ENCODE measurements at regions not wholly inside any gene's neighbourhood (a gene's known extent, or its start where the extent isn't known, plus 50 kb on each side); places are given as distances from the start of the nearest gene placed in this dataset.
A peak's percentile ranks its signal among the peaks of the same experiment; 100 is the strongest.
"Not testable (repeated sequence)": the region's sequence is repeated elsewhere in the genome, so short reads cannot be mapped to it uniquely, and the experiment has no call there.

DNA sequence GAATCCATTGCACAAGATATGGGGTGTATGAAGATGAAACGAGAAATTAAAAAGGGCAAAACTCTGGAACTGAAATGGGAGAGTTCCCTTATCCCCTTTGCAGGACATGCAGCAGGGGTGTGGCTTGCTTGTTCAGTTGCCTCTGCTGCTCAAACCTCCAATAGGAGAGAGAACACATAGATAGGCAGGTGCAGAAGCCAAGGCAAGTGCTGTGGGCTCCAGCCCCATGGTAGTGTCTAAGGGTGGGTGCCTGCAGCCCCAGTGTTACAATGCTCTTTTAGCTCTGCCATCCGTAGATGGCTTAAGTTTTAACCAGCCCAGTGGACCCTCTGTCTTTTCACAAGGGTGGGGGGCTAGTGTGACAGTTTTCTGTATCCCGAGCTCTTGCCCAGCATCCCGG, 69.7 kb downstream of the CMAS start:
- TF ChIP-seq, protein P1, sequence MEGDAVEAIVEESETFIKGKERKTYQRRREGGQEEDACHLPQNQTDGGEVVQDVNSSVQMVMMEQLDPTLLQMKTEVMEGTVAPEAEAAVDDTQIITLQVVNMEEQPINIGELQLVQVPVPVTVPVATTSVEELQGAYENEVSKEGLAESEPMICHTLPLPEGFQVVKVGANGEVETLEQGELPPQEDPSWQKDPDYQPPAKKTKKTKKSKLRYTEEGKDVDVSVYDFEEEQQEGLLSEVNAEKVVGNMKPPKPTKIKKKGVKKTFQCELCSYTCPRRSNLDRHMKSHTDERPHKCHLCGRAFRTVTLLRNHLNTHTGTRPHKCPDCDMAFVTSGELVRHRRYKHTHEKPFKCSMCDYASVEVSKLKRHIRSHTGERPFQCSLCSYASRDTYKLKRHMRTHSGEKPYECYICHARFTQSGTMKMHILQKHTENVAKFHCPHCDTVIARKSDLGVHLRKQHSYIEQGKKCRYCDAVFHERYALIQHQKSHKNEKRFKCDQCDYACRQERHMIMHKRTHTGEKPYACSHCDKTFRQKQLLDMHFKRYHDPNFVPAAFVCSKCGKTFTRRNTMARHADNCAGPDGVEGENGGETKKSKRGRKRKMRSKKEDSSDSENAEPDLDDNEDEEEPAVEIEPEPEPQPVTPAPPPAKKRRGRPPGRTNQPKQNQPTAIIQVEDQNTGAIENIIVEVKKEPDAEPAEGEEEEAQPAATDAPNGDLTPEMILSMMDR (IDR thresholded peaks at IDR 0.05; ENCODE audit: low read depth, low read length), result no peak
- no peak for DNase-seq (ENCODE audit: extremely low read depth, low read depth)

DNA sequence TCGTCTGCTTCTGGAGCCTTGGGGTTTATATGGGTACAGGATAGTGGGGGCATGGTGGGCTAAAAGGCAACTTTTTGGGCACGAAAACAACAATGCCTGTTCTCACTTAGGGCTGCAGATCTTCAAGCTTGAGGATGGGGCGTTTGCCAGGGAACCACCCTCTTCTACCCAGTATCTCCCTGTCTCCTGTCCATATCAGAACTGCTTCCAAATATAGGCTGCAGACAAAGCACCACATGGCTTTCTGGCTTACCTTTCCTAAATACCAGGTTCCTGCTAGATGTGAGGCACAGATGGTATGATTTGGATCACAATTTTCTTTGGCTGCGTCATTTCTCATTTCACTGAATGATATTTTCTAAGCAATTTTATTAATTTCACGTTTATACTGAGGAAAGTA, 70.4 kb downstream of the CMAS start:
- TF ChIP-seq, protein P1 (IDR thresholded peaks at IDR 0.05; ENCODE audit: low read depth, low read length), result no peak
- DNase-seq (ENCODE audit: extremely low read depth, low read depth), result no peak

DNA sequence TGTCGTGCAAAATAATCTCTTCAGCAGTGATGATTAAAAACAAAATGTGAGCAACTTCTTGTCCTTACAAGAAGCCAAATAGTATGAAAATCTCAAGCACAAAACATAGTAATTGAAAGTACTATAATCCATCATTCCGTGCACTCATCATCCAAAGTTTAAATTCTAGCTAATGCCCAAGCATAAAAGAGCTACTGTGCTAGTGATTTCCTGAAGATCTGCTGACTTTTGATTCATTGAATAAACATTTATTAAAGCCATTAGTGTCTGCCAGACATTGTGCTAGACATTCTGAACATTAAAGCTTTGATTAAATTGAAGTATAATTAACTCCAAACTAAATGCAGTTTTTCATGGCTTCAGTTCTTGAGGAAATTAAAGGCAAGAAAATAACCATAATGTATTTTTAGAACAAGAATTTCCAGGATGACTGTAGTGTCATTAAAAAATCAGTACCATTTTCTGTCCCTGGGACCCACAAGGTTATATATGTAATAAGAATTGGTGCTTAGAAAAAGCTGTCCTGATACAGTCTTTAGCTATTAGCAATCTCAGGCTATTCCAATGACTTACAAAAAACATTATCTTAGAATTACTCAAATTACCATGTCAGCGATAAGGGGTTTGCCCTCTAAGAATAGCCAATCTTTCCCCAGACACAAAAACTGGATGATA, 71.7 kb downstream of the CMAS start:
- no peak for DNase-seq (ENCODE audit: extremely low read depth, low read depth)
- TF ChIP-seq, protein P1 (IDR thresholded peaks at IDR 0.05; ENCODE audit: low read depth, low read length), result no peak

DNA sequence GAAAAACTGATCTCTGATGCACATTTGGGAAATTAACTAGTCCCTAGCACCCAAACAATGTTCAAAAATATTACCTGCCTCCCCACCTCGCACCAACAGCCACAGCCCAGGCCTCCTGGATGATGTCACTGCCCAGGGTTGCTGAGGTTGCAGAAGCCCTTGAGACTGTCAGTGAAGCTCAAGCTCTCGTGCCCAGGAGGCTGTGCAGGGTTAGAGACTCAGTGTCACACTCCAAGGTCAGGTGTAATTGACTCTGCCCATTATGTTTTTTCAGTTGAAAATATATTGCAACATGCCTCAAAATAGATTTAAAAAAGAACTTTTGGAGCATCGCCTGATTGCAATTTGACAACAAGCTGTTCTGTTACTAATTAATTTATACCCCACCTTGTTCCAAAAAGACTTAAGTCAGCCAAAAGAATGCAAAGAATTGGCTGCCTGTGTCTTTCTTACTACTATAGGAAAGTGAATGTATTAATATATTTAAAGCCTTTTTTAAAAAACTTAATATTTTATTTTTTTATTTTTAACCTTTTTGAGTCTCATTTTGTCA, 72.3 kb downstream of the CMAS start:
- TF ChIP-seq, protein P1 (IDR thresholded peaks at IDR 0.05; ENCODE audit: low read depth, low read length), result no peak
- no peak for DNase-seq (ENCODE audit: extremely low read depth, low read depth)

DNA sequence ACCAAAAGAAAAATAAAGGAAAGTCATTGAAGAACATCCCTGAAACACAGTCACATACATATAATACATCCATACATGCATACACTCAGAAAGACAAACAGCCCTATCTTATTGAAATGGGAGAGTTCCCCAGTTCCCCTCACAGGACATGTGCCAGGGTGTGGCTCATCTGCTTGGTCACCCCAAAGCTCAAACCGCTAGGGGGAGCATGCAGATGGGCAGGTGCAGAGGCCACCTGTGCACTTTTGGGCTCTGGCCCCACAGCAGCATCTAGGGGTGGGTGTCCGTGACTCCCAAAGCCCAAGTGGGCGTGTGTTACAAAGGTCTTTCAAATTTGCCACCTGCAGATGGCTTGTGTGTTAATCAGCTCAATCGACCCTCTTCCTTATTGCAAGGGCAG, 75.2 kb downstream of the CMAS start:
- TF ChIP-seq, protein P1 (IDR thresholded peaks at IDR 0.05; ENCODE audit: low read depth, low read length), result peak; percentile 17
- no peak for DNase-seq (ENCODE audit: extremely low read depth, low read depth)

DNA sequence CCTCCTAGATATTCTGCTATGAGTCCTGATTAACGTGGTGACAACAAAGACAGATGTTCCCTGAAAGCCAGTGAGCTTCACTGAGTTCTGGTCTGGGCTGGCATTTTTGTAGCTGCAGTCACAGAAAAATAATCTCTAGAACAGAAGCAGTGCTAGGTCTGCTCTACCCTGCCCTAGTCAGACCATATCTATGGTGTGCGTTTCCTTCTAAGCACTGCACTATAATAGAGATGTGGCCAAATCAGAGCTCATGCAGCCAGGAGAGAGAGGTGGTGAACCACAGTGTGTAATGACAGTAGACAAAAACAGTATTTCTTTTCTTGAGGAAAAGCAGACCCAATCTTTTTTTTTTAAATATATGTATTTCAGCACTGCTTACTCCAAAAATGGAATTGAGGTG, 76.3 kb downstream of the CMAS start:
- no peak for DNase-seq (ENCODE audit: extremely low read depth, low read depth)
- TF ChIP-seq, protein P1 (IDR thresholded peaks at IDR 0.05; ENCODE audit: low read depth, low read length), result no peak

DNA sequence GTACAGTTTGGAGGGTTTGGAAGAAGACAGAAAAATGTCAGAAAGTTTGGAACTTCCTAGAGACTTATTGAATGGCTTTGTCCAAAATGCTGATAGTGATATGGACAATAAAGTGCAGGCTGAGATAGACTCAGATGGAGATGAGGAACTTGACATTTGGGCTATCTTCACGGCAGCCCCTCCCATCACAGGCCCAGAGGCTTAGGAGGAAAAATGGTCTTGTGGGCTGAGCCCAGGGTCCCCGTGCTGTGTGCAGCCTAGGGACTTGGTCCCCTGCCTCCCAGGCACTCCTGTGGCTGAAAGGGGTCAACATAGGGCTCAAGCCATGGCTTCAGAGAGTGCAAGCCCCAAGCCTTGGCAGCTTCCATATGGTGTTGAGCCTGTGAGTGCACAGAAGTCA, 79.0 kb downstream of the CMAS start:
- TF ChIP-seq, protein P1 (IDR thresholded peaks at IDR 0.05; ENCODE audit: low read depth, low read length), result no peak
- no peak for DNase-seq (ENCODE audit: extremely low read depth, low read depth)

DNA sequence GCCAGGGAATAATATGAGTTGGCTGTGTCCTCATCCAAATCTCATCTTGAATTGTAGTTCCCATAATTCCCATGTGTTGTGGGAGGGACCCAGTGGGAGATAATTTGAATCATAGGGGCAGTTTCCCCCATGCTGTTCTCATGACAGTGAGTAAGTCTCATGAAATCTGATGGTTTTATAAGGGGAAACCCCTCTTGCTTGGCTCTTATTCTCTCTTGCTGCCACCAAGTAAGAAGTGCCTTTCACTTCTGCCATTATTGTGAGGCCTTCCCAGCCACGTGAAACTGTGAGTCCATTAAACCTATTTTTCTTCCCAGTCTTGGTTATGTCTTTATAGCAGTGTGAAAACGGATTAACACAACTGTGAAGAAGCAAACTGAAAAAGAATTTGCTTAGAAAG, 80.1 kb downstream of the CMAS start:
- not testable (repeated sequence) for DNase-seq (ENCODE audit: extremely low read depth, low read depth)
